GM20000 (cell line): ENCODE measurements at regions not wholly inside any gene's neighbourhood (a gene's known extent, or its start where the extent isn't known, plus 50 kb on each side); places are given as distances from the start of the nearest gene placed in this dataset.

Experiments
- DNase-seq: peaks from one replicate; pipeline ENCODE4 v3.0.0; 2012; ENCODE audit warnings: low spot score
- TF ChIP-seq, protein P1 (sequence below): IDR thresholded peaks from 2 replicates; pipeline ENCODE4 v1.5.1; 2012; ENCODE audit warnings: mild to moderate bottlenecking, control low read depth; ENCODE audit errors: extremely low read depth, missing control alignments

DNA sequence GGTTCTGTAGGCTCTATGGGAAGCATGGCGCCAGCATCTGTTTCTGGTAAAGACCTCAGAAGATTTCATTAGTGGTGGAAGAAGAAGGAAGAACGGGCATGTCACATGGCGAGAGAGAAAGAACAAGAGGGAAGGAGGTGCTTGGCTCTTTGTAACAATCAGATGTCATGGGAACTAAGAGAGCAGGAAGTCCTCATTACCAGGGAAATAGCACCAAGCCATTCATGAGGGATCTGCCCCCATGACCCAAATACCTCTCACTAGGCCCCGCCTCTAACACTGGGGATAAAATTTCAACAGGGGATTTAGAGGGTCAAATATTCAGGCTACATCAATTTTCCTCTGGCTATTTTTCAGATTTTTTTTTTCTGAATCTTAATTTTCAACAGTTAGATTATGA is 954.3 kb downstream of the SQOR start:
- DNase-seq: no peak

DNA sequence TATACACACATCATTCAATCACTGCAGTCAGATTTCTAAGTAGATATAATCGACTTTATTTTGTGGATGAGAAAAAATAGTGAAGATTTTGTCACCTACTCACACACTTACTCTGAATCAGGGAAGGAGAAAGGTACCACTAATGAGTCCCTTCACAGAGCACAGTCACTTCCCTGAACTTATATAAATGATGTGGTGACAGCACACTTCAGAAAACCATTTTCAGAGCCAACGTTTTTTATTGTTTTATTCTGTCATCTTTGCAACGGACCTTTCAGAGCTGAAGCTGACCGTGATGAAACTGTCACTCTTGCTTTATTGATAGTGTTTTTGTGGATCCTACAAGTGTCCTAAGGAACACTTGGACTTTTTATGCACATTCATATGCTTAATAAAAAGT is 956.6 kb downstream of the SQOR start:
- no peak for DNase-seq
- TF ChIP-seq, protein P1, sequence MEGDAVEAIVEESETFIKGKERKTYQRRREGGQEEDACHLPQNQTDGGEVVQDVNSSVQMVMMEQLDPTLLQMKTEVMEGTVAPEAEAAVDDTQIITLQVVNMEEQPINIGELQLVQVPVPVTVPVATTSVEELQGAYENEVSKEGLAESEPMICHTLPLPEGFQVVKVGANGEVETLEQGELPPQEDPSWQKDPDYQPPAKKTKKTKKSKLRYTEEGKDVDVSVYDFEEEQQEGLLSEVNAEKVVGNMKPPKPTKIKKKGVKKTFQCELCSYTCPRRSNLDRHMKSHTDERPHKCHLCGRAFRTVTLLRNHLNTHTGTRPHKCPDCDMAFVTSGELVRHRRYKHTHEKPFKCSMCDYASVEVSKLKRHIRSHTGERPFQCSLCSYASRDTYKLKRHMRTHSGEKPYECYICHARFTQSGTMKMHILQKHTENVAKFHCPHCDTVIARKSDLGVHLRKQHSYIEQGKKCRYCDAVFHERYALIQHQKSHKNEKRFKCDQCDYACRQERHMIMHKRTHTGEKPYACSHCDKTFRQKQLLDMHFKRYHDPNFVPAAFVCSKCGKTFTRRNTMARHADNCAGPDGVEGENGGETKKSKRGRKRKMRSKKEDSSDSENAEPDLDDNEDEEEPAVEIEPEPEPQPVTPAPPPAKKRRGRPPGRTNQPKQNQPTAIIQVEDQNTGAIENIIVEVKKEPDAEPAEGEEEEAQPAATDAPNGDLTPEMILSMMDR: no peak

More for the DNA sequence above, 954.3 kb downstream of the SQOR start:
- TF ChIP-seq, protein P1: no peak

DNA sequence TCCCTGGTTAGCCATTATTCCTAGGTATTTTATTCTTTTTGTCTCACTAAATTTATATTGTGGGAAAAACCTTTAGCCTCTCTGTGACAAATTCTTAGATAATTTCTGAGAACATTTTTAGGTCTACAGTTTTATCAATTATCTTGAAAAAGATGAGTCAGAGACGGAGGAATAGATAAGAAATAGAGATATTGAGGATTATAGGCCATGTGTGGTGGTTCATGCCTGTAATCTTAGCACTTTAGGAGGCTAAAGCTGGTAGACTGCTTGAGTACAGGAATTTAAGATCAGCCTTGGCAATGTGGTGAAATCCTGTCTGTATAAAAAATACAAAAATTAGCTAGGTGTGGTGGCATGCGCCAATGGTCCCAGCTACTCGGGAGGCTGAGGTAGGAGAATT is 960.2 kb downstream of the SQOR start:
- TF ChIP-seq, protein P1: no peak
- no peak for DNase-seq

DNA sequence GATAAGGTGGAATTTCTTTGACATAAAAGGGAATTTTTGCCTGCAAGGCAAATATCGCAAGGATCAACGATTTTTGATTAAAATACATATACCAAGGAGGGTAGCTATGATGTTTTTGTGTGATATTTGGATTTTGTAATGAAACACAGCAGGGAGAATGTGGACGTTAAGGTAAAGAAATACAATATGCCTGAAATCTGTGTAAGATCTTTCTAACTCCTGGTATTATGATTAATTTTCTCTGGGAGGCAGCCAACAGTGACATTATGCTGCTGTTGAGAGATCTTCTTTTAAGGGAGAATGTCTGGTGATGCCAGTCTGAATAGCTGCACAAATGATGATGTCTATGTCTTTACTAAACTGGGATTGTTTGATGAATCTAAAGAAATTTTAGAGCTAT is 972.2 kb downstream of the SQOR start:
- TF ChIP-seq, protein P1: no peak
- DNase-seq: no peak

DNA sequence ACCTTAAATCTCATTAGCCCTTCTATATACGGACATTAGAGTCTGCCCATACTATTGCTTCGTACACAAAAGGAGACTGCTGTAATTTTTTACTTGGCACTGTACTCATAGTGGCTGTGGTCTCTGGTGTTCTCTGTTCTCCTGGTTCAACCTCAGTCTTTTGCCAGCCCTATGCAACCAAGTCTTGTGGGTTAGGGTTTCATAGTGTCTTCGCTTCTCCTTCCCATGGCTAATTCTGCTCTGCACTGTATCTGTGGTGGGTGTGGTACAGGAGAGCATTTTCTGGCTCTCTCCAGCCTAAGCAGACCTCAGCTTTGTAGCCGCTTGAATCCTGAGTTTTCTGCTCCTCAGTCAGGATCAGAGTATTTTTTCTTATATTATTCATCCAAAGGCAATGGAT is 981.2 kb downstream of the SQOR start:
- DNase-seq: no peak

DNA sequence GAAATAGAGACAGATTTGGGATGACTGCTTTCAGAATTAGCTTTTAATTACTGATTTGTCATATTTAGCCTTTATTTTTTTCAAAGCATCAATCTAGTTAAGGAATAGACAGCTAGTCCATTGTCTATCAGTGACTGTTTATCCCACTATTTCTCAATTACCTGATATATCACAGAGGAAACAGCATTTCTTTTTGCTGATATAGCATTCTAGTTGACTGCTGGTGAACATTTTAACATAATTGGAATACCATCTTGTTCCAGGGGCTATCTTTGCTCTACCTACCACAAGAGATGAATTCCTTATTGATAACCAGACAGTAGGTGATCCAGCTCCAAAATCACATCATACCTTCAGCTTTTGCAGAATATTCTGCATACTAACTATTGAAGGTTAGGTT is 982.7 kb downstream of the SQOR start:
- TF ChIP-seq, protein P1: no peak
- no peak for DNase-seq

More for the DNA sequence above, 981.2 kb downstream of the SQOR start:
- TF ChIP-seq, protein P1: no peak

DNA sequence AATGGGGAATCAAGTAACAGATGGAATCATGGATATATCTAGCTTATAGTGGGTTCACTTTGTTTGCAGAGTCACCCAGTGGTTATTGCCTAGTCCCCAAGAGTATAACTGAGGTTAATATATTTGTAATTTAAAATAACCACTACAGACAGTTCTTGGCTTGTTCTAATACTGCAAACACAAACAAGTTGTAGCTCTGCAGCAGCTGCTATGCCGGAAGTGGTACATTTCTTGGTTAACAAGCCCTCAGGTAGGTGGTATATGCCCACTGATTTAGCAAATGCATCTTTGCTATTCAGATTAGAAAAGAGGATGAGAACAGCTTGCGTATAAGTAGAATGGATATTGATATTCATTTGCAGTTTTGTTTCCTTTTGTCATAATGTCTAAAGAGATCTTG is 984.2 kb downstream of the SQOR start:
- TF ChIP-seq, protein P1: no peak

More for the DNA sequence above, 984.2 kb downstream of the SQOR start:
- no peak for DNase-seq
